NB4 (cell line): ENCODE measurements at regions not wholly inside any gene's neighbourhood (a gene's known extent, or its start where the extent isn't known, plus 50 kb on each side); places are given as distances from the start of the nearest gene placed in this dataset.

Experiments used
- POLR2A ChIP-seq: IDR thresholded peaks from 2 replicates; pipeline ENCODE4 v1.6.1; 2011; ENCODE audit warnings: mild to moderate bottlenecking; ENCODE audit not compliant: insufficient read length; ENCODE audit errors: extremely low read depth
- TF ChIP-seq, protein P1 (sequence below): IDR thresholded peaks from one replicate; pipeline ENCODE4 v1.5.1; 2012; ENCODE audit warnings: low read depth, low read length
- TF ChIP-seq, protein P2 (sequence below): IDR thresholded peaks from 2 replicates; pipeline ENCODE4 v1.6.1; 2011; ENCODE audit warnings: low read depth, low read length

DNA sequence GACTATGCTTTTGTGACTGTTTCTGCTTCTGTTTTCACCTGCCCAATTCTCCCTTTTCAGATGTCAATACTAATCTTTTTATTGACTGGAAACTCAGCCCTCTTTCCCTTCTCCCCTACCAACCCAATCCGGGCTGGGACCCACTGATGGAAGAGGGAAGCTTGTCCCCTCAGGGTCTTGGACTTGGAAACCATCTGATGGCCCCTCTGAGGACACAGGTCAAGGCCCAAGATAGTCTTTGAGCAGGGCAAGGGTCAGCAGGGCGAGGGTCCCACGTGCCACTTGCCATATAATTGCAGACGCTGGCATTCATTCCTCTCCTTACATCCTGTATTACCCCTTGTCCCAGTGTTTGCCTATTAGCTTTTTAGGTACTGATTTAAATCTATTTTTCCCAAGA, 678.2 kb upstream of the FANCL start:
- TF ChIP-seq, protein P1, sequence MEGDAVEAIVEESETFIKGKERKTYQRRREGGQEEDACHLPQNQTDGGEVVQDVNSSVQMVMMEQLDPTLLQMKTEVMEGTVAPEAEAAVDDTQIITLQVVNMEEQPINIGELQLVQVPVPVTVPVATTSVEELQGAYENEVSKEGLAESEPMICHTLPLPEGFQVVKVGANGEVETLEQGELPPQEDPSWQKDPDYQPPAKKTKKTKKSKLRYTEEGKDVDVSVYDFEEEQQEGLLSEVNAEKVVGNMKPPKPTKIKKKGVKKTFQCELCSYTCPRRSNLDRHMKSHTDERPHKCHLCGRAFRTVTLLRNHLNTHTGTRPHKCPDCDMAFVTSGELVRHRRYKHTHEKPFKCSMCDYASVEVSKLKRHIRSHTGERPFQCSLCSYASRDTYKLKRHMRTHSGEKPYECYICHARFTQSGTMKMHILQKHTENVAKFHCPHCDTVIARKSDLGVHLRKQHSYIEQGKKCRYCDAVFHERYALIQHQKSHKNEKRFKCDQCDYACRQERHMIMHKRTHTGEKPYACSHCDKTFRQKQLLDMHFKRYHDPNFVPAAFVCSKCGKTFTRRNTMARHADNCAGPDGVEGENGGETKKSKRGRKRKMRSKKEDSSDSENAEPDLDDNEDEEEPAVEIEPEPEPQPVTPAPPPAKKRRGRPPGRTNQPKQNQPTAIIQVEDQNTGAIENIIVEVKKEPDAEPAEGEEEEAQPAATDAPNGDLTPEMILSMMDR: no peak
- TF ChIP-seq, protein P2, sequence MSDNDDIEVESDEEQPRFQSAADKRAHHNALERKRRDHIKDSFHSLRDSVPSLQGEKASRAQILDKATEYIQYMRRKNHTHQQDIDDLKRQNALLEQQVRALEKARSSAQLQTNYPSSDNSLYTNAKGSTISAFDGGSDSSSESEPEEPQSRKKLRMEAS: no peak
- no peak for TF ChIP-seq POLR2A
